ENCODE measurements at regions not wholly inside any gene's neighbourhood (a gene's known extent, or its start where the extent isn't known, plus 50 kb on each side); places are given as distances from the start of the nearest gene placed in this dataset.
"Not testable (repeated sequence)": the region's sequence is repeated elsewhere in the genome, so short reads cannot be mapped to it uniquely, and the experiment has no call there.

- peak; percentile 31 for DNase-seq
These were observed 469.2 kb upstream of the ANO5 start for GRCh38 chr11:21723678-21724077.

GRCh38 chr11:21727102-21727501 lies 465.8 kb upstream of the ANO5 start:
- no peak for DNase-seq

GRCh38 chr11:21736404-21736803 lies 456.5 kb upstream of the ANO5 start:
- DNase-seq: no peak

GRCh38 chr11:21752475-21753243 lies 440.2 kb upstream of the ANO5 start:
- DNase-seq: not testable (repeated sequence)

GRCh38 chr11:21753244-21753767 lies 439.6 kb upstream of the ANO5 start:
- DNase-seq: not testable (repeated sequence)

- DNase-seq: no peak
These were observed 431.9 kb upstream of the ANO5 start for GRCh38 chr11:21761000-21761399.

GRCh38 chr11:21768388-21768787 lies 424.5 kb upstream of the ANO5 start:
- peak; percentile 13 for DNase-seq

- DNase-seq: no peak
These were observed 423.7 kb upstream of the ANO5 start for GRCh38 chr11:21769188-21769587.

- no peak for DNase-seq
These were observed 421.8 kb upstream of the ANO5 start for GRCh38 chr11:21771097-21771496.

GRCh38 chr11:21774212-21774611 lies 418.7 kb upstream of the ANO5 start:
- no peak for DNase-seq

- no peak for DNase-seq
These were observed 417.0 kb upstream of the ANO5 start for GRCh38 chr11:21775911-21776310.

GRCh38 chr11:21783954-21784353 lies 408.9 kb upstream of the ANO5 start:
- DNase-seq: no peak

- no peak for DNase-seq
These were observed 407.5 kb upstream of the ANO5 start for GRCh38 chr11:21785351-21785750.

- no peak for DNase-seq
These were observed 398.6 kb upstream of the ANO5 start for GRCh38 chr11:21794306-21794705.

GRCh38 chr11:21798216-21798615 lies 394.7 kb upstream of the ANO5 start:
- no peak for DNase-seq

- DNase-seq: not testable (repeated sequence)
These were observed 388.4 kb upstream of the ANO5 start for GRCh38 chr11:21804523-21804922.

- no peak for DNase-seq
These were observed 386.4 kb upstream of the ANO5 start for GRCh38 chr11:21806508-21806907.

GRCh38 chr11:21806947-21807346 lies 385.9 kb upstream of the ANO5 start:
- no peak for DNase-seq

- DNase-seq: no peak
These were observed 385.5 kb upstream of the ANO5 start for GRCh38 chr11:21807350-21807749.

GRCh38 chr11:21810650-21811049 lies 382.2 kb upstream of the ANO5 start:
- no peak for DNase-seq

GRCh38 chr11:21811572-21811971 lies 381.3 kb upstream of the ANO5 start:
- DNase-seq: no peak

GRCh38 chr11:21814169-21814568 lies 378.7 kb upstream of the ANO5 start:
- DNase-seq: no peak

- DNase-seq: no peak
These were observed 375.2 kb upstream of the ANO5 start for GRCh38 chr11:21817696-21818095.

GRCh38 chr11:21820176-21820575 lies 372.7 kb upstream of the ANO5 start:
- DNase-seq: no peak
